HepG2 (cell line): ENCODE measurements at regions not wholly inside any gene's neighbourhood (a gene's known extent, or its start where the extent isn't known, plus 50 kb on each side); places are given as distances from the start of the nearest gene placed in this dataset.

Source experiments
- ATAC-seq: fragments of 200-7000 bp; cut with Tn5 transposase; 3 replicates; pipeline ENCODE4 v1.9.1; 2020; ENCODE audit warnings: mild to moderate bottlenecking, moderate library complexity
- BruUV-seq: library from RNA; stranded (reverse); fragments of 400-500 nt; replicated peaks from 2 replicates; lab custom pipeline; 2021; lab: Mats Ljungman, UMichigan
- CTCF ChIA-PET: fragments of 300-600 bp; formaldehyde crosslinking; extraction: SDS; loops from one replicate; lab custom pipeline; 2021; ENCODE audit warnings: low total read pairs, inconsistent platforms, low intra/inter-chr PET ratio; lab: Yijun Ruan, JAX
- POLR2A ChIA-PET: fragments of 350-600 bp; sonication (Branson Sonifier 250); formaldehyde crosslinking; loops from one replicate; lab custom pipeline; 2020; ENCODE audit warnings: antibody characterized with exemption, inconsistent platforms; lab: Yijun Ruan, JAX
- DNase-seq: peaks from one replicate; pipeline ENCODE4 v3.0.0-alpha.2; 2015; ENCODE audit warnings: low spot score
- FAIRE-seq: peaks from 3 replicates; lab custom pipeline; 2011; peaks lifted over from hg19 to GRCh38; lab: Jason Lieb, UNC
- H2AFZ ChIP-seq: one replicate; pipeline ENCODE4 v1.6.1; 2011; ENCODE audit warnings: low read length, inconsistent platforms
- H3K27ac ChIP-seq: fragments of 300-600 bp; 3 replicates; pipeline ENCODE4 v1.8.0; 2011; ENCODE audit warnings: mixed run types, mild to moderate bottlenecking, mixed read lengths, low read length, inconsistent platforms; ENCODE audit not compliant: insufficient read depth; ENCODE audit errors: extremely low read length
- H3K27me3 ChIP-seq, 2 experiments: fragments of 200-600 bp in 1 of 2; 2 replicates in 1 of 2; 3 replicates in 1 of 2; pipeline versions ENCODE4 v1.6.0 to v1.8.0; 2011; ENCODE audit warnings: low read length in 2 of 2, mild to moderate bottlenecking in 2 of 2, moderate library complexity in 2 of 2, inconsistent platforms in 1 of 2; ENCODE audit not compliant: insufficient read depth in 2 of 2, control insufficient read depth in 1 of 2
- H3K36me3 ChIP-seq, 2 experiments: fragments of 200-600 bp in 1 of 2; replicated peaks in 1 of 2; 2 replicates in 1 of 2; 3 replicates in 1 of 2; pipeline versions ENCODE4 v1.5.1 to v1.8.0; 2011; ENCODE audit warnings: low read length in 2 of 2, inconsistent platforms in 1 of 2; ENCODE audit not compliant: insufficient read depth in 2 of 2, control insufficient read depth in 1 of 2
- H3K4me1 ChIP-seq: 2 replicates; pipeline ENCODE4 v1.5.1; 2012; ENCODE audit warnings: low read length, inconsistent platforms; ENCODE audit not compliant: insufficient read depth
- H3K4me2 ChIP-seq: 2 replicates; pipeline ENCODE4 v1.6.0; 2011; ENCODE audit warnings: low read depth, low read length, inconsistent platforms
- H3K4me3 ChIP-seq, 3 experiments: fragments of 200-600 bp in 1 of 3; sonication (generic), shearing (Covaris generic) in 1 of 3; replicated peaks in 1 of 3; 2 replicates each; pipeline ENCODE4 v1.5.1; 2011 to 2016; ENCODE audit warnings: low read length in 3 of 3, inconsistent platforms in 2 of 3, low read depth in 2 of 3, mild to moderate bottlenecking in 2 of 3, control low read depth in 1 of 3, mixed read lengths in 1 of 3; ENCODE audit not compliant: insufficient read depth in 1 of 3
- H3K79me2 ChIP-seq: one replicate; pipeline ENCODE4 v1.6.1; 2011; ENCODE audit warnings: low read length, inconsistent platforms; ENCODE audit not compliant: insufficient read depth
- H3K9ac ChIP-seq: 2 replicates; pipeline ENCODE4 v1.6.0; 2011; ENCODE audit warnings: mild to moderate bottlenecking, low read depth, low read length, inconsistent platforms; ENCODE audit not compliant: insufficient read depth
- H3K9me3 ChIP-seq: 2 replicates; pipeline ENCODE4 v1.5.1; 2012; ENCODE audit warnings: mild to moderate bottlenecking, low read length
- H4K20me1 ChIP-seq: 2 replicates; pipeline ENCODE4 v1.6.0; 2011; ENCODE audit warnings: inconsistent platforms, mild to moderate bottlenecking, low read length, moderate library complexity; ENCODE audit not compliant: insufficient read depth
- BRCA1 ChIP-seq: sonication (generic); formaldehyde crosslinking; IDR thresholded peaks from 2 replicates; pipeline ENCODE4 v1.4.0; 2020; ENCODE audit warnings: missing genetic modification reagents
- GATA4 ChIP-seq: sonication (generic); IDR thresholded peaks from 2 replicates; pipeline ENCODE4 v1.6.1; 2016; ENCODE audit warnings: antibody characterized with exemption, low read depth, borderline replicate concordance
- HOXD1 ChIP-seq: sonication (generic); formaldehyde crosslinking; IDR thresholded peaks from 2 replicates; pipeline ENCODE4 v1.5.0; 2020; ENCODE audit warnings: missing genetic modification reagents
- KMT2A ChIP-seq: sonication (generic); formaldehyde crosslinking; IDR thresholded peaks from 2 replicates; pipeline ENCODE4 v1.4.0; 2020; ENCODE audit warnings: missing genetic modification reagents
- MATR3 ChIP-seq: sonication (generic); formaldehyde crosslinking; IDR thresholded peaks from 2 replicates; pipeline ENCODE4 v1.4.0; 2020; ENCODE audit warnings: missing genetic modification reagents
- MTA1 ChIP-seq: sonication (generic); formaldehyde crosslinking; IDR thresholded peaks from 2 replicates; pipeline ENCODE4 v1.4.0; 2020; ENCODE audit warnings: missing genetic modification reagents, mild to moderate bottlenecking, borderline replicate concordance
- SIX1 ChIP-seq: sonication (generic); formaldehyde crosslinking; IDR thresholded peaks from 2 replicates; pipeline ENCODE4 v1.4.0; 2020; ENCODE audit warnings: missing genetic modification reagents, borderline replicate concordance
- SMYD3 ChIP-seq: sonication (generic); formaldehyde crosslinking; IDR thresholded peaks from 2 replicates; pipeline ENCODE4 v1.8.1; 2023; ENCODE audit warnings: mild to moderate bottlenecking, missing genetic modification reagents
- STAG1 ChIP-seq: sonication (generic); formaldehyde crosslinking; IDR thresholded peaks from 2 replicates; pipeline ENCODE4 v1.4.0; 2020; ENCODE audit warnings: missing genetic modification reagents
- ZNF557 ChIP-seq: sonication (generic); formaldehyde crosslinking; IDR thresholded peaks from 2 replicates; pipeline ENCODE4 v1.4.0; 2020; ENCODE audit warnings: missing genetic modification reagents
- ZNF883 ChIP-seq: sonication (generic); formaldehyde crosslinking; IDR thresholded peaks from 2 replicates; pipeline ENCODE4 v1.5.1; 2020; ENCODE audit warnings: mild to moderate bottlenecking, missing genetic modification reagents; ENCODE audit errors: not compliant biosample characterization
- ZSCAN29 ChIP-seq: sonication (generic); formaldehyde crosslinking; conservative IDR thresholded peaks from 2 replicates; pipeline ENCODE4 v1.4.0; 2020; ENCODE audit warnings: mild to moderate bottlenecking, missing genetic modification reagents
- WGBS: methylation state at CpG from one replicate; pipeline ENCODE4 v1.1.6; 2017; ENCODE audit warnings: low lambda C conversion rate; 5-methylcytosine and 5-hydroxymethylcytosine counted together
- in situ Hi-C: cut with HindIII; loops from 2 replicates; pipeline ENCODE4 v1.10.0; 2017; ENCODE audit warnings: low pct_unique_long_range_greater_than_20kb; ENCODE audit not compliant: extremely low pct_ligation_motif_present
- intact Hi-C: fragments of 100-400 bp; cut with micrococcal nuclease; formaldehyde crosslinking; loops from one replicate; pipeline ENCODE4 v1.10.0; 2022; ENCODE audit not compliant: unreplicated experiment
- TF ChIP-seq, protein P1 (sequence below): sonication (generic); formaldehyde crosslinking; IDR thresholded peaks from 2 replicates; pipeline ENCODE4 v1.4.0; 2020; ENCODE audit warnings: missing genetic modification reagents
- TF ChIP-seq, protein P2 (sequence below): conservative IDR thresholded peaks from 2 replicates; pipeline ENCODE4 v1.6.1; 2018; ENCODE audit warnings: missing genetic modification reagents
- TF ChIP-seq, protein P3 (sequence below): IDR thresholded peaks from 2 replicates; pipeline ENCODE4 v1.6.1; 2016; ENCODE audit warnings: control low read depth
- TF ChIP-seq, protein P4 (sequence below): sonication (generic); formaldehyde crosslinking; IDR thresholded peaks from 2 replicates; pipeline ENCODE4 v1.8.0; 2022; ENCODE audit warnings: missing genetic modification reagents, mild to moderate bottlenecking, borderline replicate concordance
- TF ChIP-seq, protein P5 (sequence below): sonication (generic); formaldehyde crosslinking; IDR thresholded peaks from 2 replicates; pipeline ENCODE4 v1.4.0; 2020; ENCODE audit warnings: mild to moderate bottlenecking, missing genetic modification reagents

DNA sequence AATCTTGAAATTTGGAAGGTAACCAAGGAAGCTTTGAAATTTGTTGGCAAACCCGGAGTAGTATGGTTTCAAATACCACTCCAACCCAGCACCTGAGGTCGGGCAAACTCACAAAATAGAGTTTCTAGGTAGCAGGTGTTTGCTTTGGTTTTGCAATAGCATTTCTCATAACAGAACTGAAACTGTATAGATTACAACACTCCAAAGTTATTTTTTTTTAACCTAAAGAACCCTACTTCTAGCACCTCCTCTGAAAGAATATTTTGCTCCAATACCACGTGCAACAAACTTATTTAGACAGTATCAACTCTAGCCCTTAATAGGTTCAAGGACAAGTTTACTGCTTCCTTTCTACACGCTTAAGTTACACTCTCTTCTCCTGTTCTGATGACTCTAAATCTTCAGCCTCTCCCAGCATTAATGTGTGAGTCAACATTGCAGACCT, 178.5 kb upstream of the FMN2 start (continued):
- TF ChIP-seq HOXD1 (CRISPR knock-in tag): no peak
- TF ChIP-seq, protein P1, sequence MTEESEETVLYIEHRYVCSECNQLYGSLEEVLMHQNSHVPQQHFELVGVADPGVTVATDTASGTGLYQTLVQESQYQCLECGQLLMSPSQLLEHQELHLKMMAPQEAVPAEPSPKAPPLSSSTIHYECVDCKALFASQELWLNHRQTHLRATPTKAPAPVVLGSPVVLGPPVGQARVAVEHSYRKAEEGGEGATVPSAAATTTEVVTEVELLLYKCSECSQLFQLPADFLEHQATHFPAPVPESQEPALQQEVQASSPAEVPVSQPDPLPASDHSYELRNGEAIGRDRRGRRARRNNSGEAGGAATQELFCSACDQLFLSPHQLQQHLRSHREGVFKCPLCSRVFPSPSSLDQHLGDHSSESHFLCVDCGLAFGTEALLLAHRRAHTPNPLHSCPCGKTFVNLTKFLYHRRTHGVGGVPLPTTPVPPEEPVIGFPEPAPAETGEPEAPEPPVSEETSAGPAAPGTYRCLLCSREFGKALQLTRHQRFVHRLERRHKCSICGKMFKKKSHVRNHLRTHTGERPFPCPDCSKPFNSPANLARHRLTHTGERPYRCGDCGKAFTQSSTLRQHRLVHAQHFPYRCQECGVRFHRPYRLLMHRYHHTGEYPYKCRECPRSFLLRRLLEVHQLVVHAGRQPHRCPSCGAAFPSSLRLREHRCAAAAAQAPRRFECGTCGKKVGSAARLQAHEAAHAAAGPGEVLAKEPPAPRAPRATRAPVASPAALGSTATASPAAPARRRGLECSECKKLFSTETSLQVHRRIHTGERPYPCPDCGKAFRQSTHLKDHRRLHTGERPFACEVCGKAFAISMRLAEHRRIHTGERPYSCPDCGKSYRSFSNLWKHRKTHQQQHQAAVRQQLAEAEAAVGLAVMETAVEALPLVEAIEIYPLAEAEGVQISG (CRISPR knock-in tag): no peak

DNA sequence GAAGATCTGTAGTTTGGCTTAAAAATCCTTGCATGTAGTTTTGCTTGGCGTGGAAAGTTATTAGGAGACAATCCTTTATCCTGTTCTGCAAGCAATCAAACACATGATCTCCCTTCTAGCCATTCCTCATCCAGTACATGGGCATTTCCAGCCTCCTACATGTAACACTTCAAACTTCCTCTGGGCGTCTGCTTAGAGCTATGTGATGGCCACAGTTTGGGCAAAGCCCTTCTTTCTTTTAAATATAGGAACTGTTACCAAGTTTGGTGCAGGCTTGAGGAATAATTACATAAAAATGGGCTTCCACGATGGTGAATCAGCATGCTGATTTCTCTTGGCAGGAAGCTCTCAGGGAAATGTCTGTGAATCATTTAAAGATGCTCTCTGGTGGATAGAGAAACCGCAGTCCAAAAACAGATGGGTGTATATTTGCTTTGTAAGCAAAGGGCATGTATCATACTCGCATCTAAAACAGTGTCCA, 176.9 kb upstream of the FMN2 start:
- 0% methylated on average over 5 of the region's 5 CpGs for WGBS
- in situ Hi-C loops: no loop called here
- H3K79me2 ChIP-seq: no peaks in the 10 kb centered on the region
- no peak overlapping the region for H3K4me3 ChIP-seq
- intact Hi-C loops: no loop called here
- no peak overlapping the region for H2AFZ ChIP-seq
- no peaks in the 10 kb centered on the region for H3K4me1 ChIP-seq
- H4K20me1 ChIP-seq: no peaks in the 10 kb centered on the region
- H3K27ac ChIP-seq: no peak overlapping the region
- no peak overlapping the region for H3K4me2 ChIP-seq
- no peaks in the 10 kb centered on the region for H3K9me3 ChIP-seq
- POLR2A ChIA-PET: no interaction called here
- FAIRE-seq (no peak), DNase-seq (no peak), ATAC-seq (no peak)
- H3K36me3 ChIP-seq: no peaks in the 10 kb centered on the region
- H3K27me3 ChIP-seq: no peaks in the 10 kb centered on the region
- no TSS peak for BruUV-seq
- H3K9ac ChIP-seq: no peak overlapping the region
- CTCF ChIA-PET: no interaction called here
- TF ChIP-seq MTA1 (CRISPR knock-in tag): no peak
- TF ChIP-seq ZSCAN29 (CRISPR knock-in tag): no peak
- no peak for TF ChIP-seq MATR3 (CRISPR knock-in tag)
- TF ChIP-seq SMYD3 (CRISPR knock-in tag): no peak
- TF ChIP-seq STAG1 (CRISPR knock-in tag): no peak
- TF ChIP-seq GATA4: no peak
- TF ChIP-seq KMT2A: no peak
- TF ChIP-seq, protein P2, sequence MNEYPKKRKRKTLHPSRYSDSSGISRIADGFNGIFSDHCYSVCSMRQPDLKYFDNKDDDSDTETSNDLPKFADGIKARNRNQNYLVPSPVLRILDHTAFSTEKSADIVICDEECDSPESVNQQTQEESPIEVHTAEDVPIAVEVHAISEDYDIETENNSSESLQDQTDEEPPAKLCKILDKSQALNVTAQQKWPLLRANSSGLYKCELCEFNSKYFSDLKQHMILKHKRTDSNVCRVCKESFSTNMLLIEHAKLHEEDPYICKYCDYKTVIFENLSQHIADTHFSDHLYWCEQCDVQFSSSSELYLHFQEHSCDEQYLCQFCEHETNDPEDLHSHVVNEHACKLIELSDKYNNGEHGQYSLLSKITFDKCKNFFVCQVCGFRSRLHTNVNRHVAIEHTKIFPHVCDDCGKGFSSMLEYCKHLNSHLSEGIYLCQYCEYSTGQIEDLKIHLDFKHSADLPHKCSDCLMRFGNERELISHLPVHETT (CRISPR knock-in tag): no peak
- TF ChIP-seq, protein P3, sequence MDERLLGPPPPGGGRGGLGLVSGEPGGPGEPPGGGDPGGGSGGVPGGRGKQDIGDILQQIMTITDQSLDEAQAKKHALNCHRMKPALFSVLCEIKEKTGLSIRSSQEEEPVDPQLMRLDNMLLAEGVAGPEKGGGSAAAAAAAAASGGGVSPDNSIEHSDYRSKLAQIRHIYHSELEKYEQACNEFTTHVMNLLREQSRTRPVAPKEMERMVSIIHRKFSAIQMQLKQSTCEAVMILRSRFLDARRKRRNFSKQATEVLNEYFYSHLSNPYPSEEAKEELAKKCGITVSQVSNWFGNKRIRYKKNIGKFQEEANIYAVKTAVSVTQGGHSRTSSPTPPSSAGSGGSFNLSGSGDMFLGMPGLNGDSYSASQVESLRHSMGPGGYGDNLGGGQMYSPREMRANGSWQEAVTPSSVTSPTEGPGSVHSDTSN (CRISPR knock-in tag): no peak
- no peak for TF ChIP-seq ZNF883 (CRISPR knock-in tag)
- TF ChIP-seq ZNF557 (CRISPR knock-in tag): no peak
- TF ChIP-seq BRCA1: no peak
- TF ChIP-seq, protein P4, sequence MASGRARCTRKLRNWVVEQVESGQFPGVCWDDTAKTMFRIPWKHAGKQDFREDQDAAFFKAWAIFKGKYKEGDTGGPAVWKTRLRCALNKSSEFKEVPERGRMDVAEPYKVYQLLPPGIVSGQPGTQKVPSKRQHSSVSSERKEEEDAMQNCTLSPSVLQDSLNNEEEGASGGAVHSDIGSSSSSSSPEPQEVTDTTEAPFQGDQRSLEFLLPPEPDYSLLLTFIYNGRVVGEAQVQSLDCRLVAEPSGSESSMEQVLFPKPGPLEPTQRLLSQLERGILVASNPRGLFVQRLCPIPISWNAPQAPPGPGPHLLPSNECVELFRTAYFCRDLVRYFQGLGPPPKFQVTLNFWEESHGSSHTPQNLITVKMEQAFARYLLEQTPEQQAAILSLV (CRISPR knock-in tag): no peak
- TF ChIP-seq, protein P5, sequence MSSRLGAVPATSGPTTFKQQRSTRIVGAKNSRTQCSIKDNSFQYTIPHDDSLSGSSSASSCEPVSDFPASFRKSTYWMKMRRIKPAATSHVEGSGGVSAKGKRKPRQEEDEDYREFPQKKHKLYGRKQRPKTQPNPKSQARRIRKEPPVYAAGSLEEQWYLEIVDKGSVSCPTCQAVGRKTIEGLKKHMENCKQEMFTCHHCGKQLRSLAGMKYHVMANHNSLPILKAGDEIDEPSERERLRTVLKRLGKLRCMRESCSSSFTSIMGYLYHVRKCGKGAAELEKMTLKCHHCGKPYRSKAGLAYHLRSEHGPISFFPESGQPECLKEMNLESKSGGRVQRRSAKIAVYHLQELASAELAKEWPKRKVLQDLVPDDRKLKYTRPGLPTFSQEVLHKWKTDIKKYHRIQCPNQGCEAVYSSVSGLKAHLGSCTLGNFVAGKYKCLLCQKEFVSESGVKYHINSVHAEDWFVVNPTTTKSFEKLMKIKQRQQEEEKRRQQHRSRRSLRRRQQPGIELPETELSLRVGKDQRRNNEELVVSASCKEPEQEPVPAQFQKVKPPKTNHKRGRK (CRISPR knock-in tag): no peak
- TF ChIP-seq SIX1: no peak
